Fibroblast of villous mesenchyme (primary cell): ENCODE measurements at regions not wholly inside any gene's neighbourhood (a gene's known extent, or its start where the extent isn't known, plus 50 kb on each side); places are given as distances from the start of the nearest gene placed in this dataset.
"Not testable (repeated sequence)": the region's sequence is repeated elsewhere in the genome, so short reads cannot be mapped to it uniquely, and the experiment has no call there.

Experiments used
- DNase-seq: peaks from one replicate; pipeline ENCODE4 v3.0.0-alpha.2; 2010; ENCODE audit warnings: low read depth
- H3K4me3 ChIP-seq: 2 replicates; pipeline ENCODE4 v1.5.1; 2011; ENCODE audit warnings: low read depth, mild to moderate bottlenecking, low read length
- CTCF ChIP-seq: IDR thresholded peaks from 2 replicates; pipeline ENCODE4 v1.5.1; 2012; ENCODE audit warnings: low read depth, mild to moderate bottlenecking, low read length; ENCODE audit not compliant: insufficient read depth

GRCh38 chrX:43277879-43278278 lies 378.2 kb upstream of the MAOA start:
- TF ChIP-seq CTCF = no peak
- no peak overlapping the region for H3K4me3 ChIP-seq
- no peak for DNase-seq

DNA sequence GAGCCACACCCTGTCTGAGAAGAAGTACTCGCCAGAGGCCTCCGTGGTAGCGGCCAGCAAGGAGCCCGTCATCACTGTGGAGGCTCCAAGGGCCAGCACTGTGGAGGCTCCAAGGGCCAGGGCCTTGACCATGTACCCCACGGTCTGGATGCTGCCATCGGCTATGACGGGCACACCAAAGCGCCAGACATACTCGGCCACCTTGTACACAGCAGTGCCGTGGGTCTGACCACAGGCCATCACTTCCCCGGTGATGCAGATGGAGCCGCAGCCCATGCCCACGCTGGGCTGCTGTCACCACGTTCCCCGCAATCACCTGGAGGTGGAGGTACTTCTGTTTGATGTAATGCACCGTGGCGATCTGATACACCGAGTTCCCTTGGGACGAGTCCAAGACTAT lies 377.7 kb upstream of the MAOA start:
- no peak for DNase-seq
- no peak for TF ChIP-seq CTCF
- no peak overlapping the region for H3K4me3 ChIP-seq

DNA sequence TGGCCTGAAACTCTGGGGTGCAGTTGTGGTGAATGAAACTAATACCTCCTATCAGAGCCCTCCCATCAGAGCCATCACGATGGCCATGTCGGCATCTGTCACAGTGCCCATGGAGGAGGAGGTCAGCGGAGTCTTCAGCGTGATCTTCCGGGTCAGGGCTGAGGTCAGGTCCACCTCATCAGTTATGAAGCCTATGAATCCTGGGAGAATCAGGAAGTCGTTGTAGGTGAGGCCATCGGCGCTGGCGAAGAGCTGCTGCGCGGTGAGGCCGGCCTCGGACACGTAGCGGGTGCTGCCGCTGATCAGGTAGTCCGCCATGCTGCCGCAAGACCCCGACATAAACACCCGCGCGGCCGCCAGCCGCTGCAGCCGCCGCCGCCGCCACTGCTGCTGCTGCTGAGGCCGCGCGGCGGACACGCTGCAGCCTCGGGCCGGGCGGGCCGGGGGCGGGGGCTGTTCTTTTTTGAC lies 376.7 kb upstream of the MAOA start:
- DNase-seq = no peak
- H3K4me3 ChIP-seq = no peak overlapping the region
- TF ChIP-seq CTCF = no peak

- DNase-seq = no peak
- no peak overlapping the region for H3K4me3 ChIP-seq
- TF ChIP-seq CTCF = no peak
These were observed 372.9 kb upstream of the MAOA start for GRCh38 chrX:43283187-43283586.

DNA sequence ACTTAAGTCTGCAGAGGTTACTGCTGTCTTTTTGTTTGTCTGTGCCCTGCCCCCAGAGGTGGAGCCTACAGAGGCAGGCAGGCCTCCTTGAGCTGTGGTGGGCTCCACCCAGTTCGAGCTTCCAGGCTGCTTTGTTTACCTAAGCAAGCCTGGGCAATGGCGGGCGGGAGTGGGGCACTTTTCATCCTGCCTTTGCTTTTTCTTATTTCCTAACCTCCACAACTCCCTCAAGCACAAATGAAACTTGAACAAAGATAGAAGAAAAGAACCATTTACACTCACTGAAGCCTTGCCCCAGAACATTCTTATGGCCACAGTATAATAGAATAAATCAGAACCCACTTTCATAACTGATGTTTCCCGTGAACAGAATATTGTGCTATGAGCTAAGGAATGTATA lies 344.5 kb upstream of the MAOA start:
- H3K4me3 ChIP-seq, DNase-seq: not testable (repeated sequence)

DNA sequence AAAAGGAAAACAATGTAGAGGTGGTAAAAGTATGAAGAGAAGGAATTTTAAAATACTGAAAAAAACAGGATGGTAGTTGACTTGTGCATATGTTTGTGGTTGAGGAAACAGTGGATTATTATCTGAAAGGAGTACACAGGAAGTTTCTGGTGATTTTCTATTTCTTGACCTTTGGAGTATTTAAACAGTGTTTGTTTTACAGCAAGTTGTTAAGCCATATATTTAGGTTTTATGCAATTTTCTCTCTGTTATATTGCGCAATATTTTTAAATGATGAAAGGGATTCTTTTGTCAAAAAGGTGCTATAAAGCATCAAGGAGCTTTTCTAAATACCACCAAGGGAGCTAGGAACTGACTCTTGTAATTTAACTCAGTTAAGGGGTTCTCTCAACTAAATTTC lies 343.1 kb upstream of the MAOA start:
- no peak overlapping the region for H3K4me3 ChIP-seq
- peak; percentile 5 for DNase-seq
- no peak for TF ChIP-seq CTCF

- no peak overlapping the region for H3K4me3 ChIP-seq
- TF ChIP-seq CTCF = no peak
- peak; percentile 2 for DNase-seq
These were observed 341.6 kb upstream of the MAOA start for GRCh38 chrX:43314525-43314924.

GRCh38 chrX:43315622-43316021 lies 340.5 kb upstream of the MAOA start:
- no peak overlapping the region for H3K4me3 ChIP-seq
- no peak for TF ChIP-seq CTCF
- DNase-seq = no peak
